HepG2 (cell line): ENCODE measurements at regions not wholly inside any gene's neighbourhood (a gene's known extent, or its start where the extent isn't known, plus 50 kb on each side); places are given as distances from the start of the nearest gene placed in this dataset.

ENCODE experiments used
- AKAP8 ChIP-seq: sonication (generic); formaldehyde crosslinking; IDR thresholded peaks from 2 replicates; pipeline ENCODE4 v1.5.1; 2020; ENCODE audit warnings: mild to moderate bottlenecking, missing genetic modification reagents
- CSRNP1 ChIP-seq: sonication (generic); formaldehyde crosslinking; IDR thresholded peaks from 2 replicates; pipeline ENCODE4 v1.8.1; 2023; ENCODE audit warnings: mild to moderate bottlenecking, missing genetic modification reagents
- GLI4 ChIP-seq: sonication (generic); formaldehyde crosslinking; IDR thresholded peaks from 2 replicates; pipeline ENCODE4 v1.5.1; 2020; ENCODE audit warnings: missing genetic modification reagents, mild to moderate bottlenecking, moderate library complexity, borderline replicate concordance
- HHEX ChIP-seq: IDR thresholded peaks from 2 replicates; pipeline ENCODE4 v1.6.1; 2016; ENCODE audit warnings: control low read depth
- MEF2D ChIP-seq: sonication (generic); formaldehyde crosslinking; IDR thresholded peaks from 2 replicates; pipeline ENCODE4 v1.5.1; 2020; ENCODE audit warnings: mild to moderate bottlenecking, missing genetic modification reagents
- NCOA2 ChIP-seq: sonication (generic); formaldehyde crosslinking; IDR thresholded peaks from 2 replicates; pipeline ENCODE4 v1.8.0; 2022; ENCODE audit warnings: inconsistent platforms
- PHF21A ChIP-seq: sonication (generic); formaldehyde crosslinking; IDR thresholded peaks from 2 replicates; pipeline ENCODE4 v1.5.0; 2020; ENCODE audit warnings: mild to moderate bottlenecking, missing genetic modification reagents
- PRMT3 ChIP-seq: sonication (generic); formaldehyde crosslinking; IDR thresholded peaks from 2 replicates; pipeline ENCODE4 v1.8.1; 2022; ENCODE audit warnings: low read depth, mild to moderate bottlenecking, moderate library complexity, missing genetic modification reagents, borderline replicate concordance
- RARA ChIP-seq: IDR thresholded peaks from 2 replicates; pipeline ENCODE4 v1.6.1; 2016; ENCODE audit warnings: missing genetic modification reagents, missing compliant biosample characterization
- RFX1 ChIP-seq: fragments of 450-650 bp; IDR thresholded peaks from 2 replicates; pipeline ENCODE4 v1.6.1; 2017
- THYN1 ChIP-seq: sonication (generic); formaldehyde crosslinking; IDR thresholded peaks from 2 replicates; pipeline ENCODE4 v1.8.1; 2023; ENCODE audit warnings: low read depth, mild to moderate bottlenecking, moderate library complexity, missing genetic modification reagents, borderline replicate concordance
- ZEB1 ChIP-seq: IDR thresholded peaks from 2 replicates; pipeline ENCODE4 v1.6.1; 2012; ENCODE audit warnings: mild to moderate bottlenecking, low read depth, inconsistent platforms; ENCODE audit not compliant: insufficient replicate concordance
- ZIK1 ChIP-seq: sonication (generic); formaldehyde crosslinking; IDR thresholded peaks from 2 replicates; pipeline ENCODE4 v1.5.0; 2020; ENCODE audit warnings: mild to moderate bottlenecking, low read depth, missing genetic modification reagents, borderline replicate concordance
- ZNF549 ChIP-seq: sonication (generic); formaldehyde crosslinking; IDR thresholded peaks from 2 replicates; pipeline ENCODE4 v1.5.0; 2020; ENCODE audit warnings: missing genetic modification reagents
- ZNF644 ChIP-seq: IDR thresholded peaks from 2 replicates; pipeline ENCODE4 v1.6.1; 2016; ENCODE audit warnings: low read depth
- ZNF709 ChIP-seq: sonication (generic); formaldehyde crosslinking; IDR thresholded peaks from 2 replicates; pipeline ENCODE4 v1.5.0; 2020; ENCODE audit warnings: mild to moderate bottlenecking, missing genetic modification reagents
- ZNF788 ChIP-seq: sonication (generic); formaldehyde crosslinking; IDR thresholded peaks from 2 replicates; pipeline ENCODE4 v1.5.0; 2020; ENCODE audit warnings: mild to moderate bottlenecking, missing genetic modification reagents, borderline replicate concordance
- TF ChIP-seq, protein P1 (sequence below): sonication (generic); formaldehyde crosslinking; IDR thresholded peaks from 2 replicates; pipeline ENCODE4 v1.5.0; 2020; ENCODE audit warnings: mild to moderate bottlenecking, missing genetic modification reagents, borderline replicate concordance
- TF ChIP-seq, protein P2 (sequence below): sonication (generic); formaldehyde crosslinking; IDR thresholded peaks from 2 replicates; pipeline ENCODE4 v1.4.0; 2020; ENCODE audit warnings: missing genetic modification reagents
- TF ChIP-seq, protein P3 (sequence below): sonication (generic); formaldehyde crosslinking; IDR thresholded peaks from 2 replicates; pipeline ENCODE4 v1.4.0; 2020; ENCODE audit warnings: missing genetic modification reagents

GRCh38 chr6:113352029-113352801 is 504.9 kb upstream of the MARCKS start (continued):
- TF ChIP-seq, protein P1, sequence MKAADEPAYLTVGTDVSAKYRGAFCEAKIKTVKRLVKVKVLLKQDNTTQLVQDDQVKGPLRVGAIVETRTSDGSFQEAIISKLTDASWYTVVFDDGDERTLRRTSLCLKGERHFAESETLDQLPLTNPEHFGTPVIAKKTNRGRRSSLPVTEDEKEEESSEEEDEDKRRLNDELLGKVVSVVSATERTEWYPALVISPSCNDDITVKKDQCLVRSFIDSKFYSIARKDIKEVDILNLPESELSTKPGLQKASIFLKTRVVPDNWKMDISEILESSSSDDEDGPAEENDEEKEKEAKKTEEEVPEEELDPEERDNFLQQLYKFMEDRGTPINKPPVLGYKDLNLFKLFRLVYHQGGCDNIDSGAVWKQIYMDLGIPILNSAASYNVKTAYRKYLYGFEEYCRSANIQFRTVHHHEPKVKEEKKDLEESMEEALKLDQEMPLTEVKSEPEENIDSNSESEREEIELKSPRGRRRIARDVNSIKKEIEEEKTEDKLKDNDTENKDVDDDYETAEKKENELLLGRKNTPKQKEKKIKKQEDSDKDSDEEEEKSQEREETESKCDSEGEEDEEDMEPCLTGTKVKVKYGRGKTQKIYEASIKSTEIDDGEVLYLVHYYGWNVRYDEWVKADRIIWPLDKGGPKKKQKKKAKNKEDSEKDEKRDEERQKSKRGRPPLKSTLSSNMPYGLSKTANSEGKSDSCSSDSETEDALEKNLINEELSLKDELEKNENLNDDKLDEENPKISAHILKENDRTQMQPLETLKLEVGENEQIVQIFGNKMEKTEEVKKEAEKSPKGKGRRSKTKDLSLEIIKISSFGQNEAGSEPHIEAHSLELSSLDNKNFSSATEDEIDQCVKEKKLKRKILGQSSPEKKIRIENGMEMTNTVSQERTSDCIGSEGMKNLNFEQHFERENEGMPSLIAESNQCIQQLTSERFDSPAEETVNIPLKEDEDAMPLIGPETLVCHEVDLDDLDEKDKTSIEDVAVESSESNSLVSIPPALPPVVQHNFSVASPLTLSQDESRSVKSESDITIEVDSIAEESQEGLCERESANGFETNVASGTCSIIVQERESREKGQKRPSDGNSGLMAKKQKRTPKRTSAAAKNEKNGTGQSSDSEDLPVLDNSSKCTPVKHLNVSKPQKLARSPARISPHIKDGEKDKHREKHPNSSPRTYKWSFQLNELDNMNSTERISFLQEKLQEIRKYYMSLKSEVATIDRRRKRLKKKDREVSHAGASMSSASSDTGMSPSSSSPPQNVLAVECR (CRISPR knock-in tag) = peak; percentile 42; the same call in 1 of the 2 replicates
- TF ChIP-seq, protein P2, sequence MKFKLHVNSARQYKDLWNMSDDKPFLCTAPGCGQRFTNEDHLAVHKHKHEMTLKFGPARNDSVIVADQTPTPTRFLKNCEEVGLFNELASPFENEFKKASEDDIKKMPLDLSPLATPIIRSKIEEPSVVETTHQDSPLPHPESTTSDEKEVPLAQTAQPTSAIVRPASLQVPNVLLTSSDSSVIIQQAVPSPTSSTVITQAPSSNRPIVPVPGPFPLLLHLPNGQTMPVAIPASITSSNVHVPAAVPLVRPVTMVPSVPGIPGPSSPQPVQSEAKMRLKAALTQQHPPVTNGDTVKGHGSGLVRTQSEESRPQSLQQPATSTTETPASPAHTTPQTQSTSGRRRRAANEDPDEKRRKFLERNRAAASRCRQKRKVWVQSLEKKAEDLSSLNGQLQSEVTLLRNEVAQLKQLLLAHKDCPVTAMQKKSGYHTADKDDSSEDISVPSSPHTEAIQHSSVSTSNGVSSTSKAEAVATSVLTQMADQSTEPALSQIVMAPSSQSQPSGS (CRISPR knock-in tag) = peak; percentile 92
- TF ChIP-seq THYN1 (CRISPR knock-in tag) (0 out of 2 replicates have a peak, but pooled peaks have one; percentile 67), RFX1 (no peak), RARA (peak; percentile 97), MEF2D (peak; percentile 95), NCOA2 (peak; percentile 99), HHEX (CRISPR knock-in tag) (peak; percentile 91), ZNF788 (CRISPR knock-in tag) (no peak; the same call in 1 of the 2 replicates), AKAP8 (CRISPR knock-in tag) (peak; percentile 35; the same call in 1 of the 2 replicates), PHF21A (peak; percentile 94), ZNF709 (CRISPR knock-in tag) (no peak; the same call in 1 of the 2 replicates), ZNF644 (CRISPR knock-in tag) (peak; percentile 92), ZEB1 (peak; percentile 53), GLI4 (no peak), CSRNP1 (peak; percentile 75; the same call in 1 of the 2 replicates), ZIK1 (CRISPR knock-in tag) (no peak), PRMT3 (CRISPR knock-in tag) (no peak), ZNF549 (no peak)
- TF ChIP-seq, protein P3, sequence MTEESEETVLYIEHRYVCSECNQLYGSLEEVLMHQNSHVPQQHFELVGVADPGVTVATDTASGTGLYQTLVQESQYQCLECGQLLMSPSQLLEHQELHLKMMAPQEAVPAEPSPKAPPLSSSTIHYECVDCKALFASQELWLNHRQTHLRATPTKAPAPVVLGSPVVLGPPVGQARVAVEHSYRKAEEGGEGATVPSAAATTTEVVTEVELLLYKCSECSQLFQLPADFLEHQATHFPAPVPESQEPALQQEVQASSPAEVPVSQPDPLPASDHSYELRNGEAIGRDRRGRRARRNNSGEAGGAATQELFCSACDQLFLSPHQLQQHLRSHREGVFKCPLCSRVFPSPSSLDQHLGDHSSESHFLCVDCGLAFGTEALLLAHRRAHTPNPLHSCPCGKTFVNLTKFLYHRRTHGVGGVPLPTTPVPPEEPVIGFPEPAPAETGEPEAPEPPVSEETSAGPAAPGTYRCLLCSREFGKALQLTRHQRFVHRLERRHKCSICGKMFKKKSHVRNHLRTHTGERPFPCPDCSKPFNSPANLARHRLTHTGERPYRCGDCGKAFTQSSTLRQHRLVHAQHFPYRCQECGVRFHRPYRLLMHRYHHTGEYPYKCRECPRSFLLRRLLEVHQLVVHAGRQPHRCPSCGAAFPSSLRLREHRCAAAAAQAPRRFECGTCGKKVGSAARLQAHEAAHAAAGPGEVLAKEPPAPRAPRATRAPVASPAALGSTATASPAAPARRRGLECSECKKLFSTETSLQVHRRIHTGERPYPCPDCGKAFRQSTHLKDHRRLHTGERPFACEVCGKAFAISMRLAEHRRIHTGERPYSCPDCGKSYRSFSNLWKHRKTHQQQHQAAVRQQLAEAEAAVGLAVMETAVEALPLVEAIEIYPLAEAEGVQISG (CRISPR knock-in tag) = peak; percentile 74
